ENCODE measurements at regions not wholly inside any gene's neighbourhood (a gene's known extent, or its start where the extent isn't known, plus 50 kb on each side); places are given as distances from the start of the nearest gene placed in this dataset.

- H3K36me3 ChIP-seq (ENCODE audit: control insufficient read depth, insufficient read depth, low read length), result no peaks in the 10 kb centered on the region
- no peak overlapping the region for H3K4me3 ChIP-seq (replicated peaks; ENCODE audit: low read depth, low read length)
- H3K27me3 ChIP-seq (replicated peaks; ENCODE audit: control insufficient read depth, insufficient read depth, low read length), result no peaks in the 10 kb centered on the region
- DNase-seq (ENCODE audit: extremely low read depth, insufficient read length), result no peak
- TF ChIP-seq CTCF (IDR thresholded peaks at IDR 0.05; ENCODE audit: insufficient read depth, low read length, poor library complexity, severe bottlenecking), result no peak
These were observed 84.8 kb upstream of the C1QTNF7 start for GRCh38 chr4:15343000-15343399.

- no peak for TF ChIP-seq CTCF (IDR thresholded peaks at IDR 0.05; ENCODE audit: insufficient read depth, low read length, poor library complexity, severe bottlenecking)
- Histone ChIP-seq H3K36me3 (ENCODE audit: control insufficient read depth, insufficient read depth, low read length) (no peaks in the 10 kb centered on the region), H3K4me3 (replicated peaks; ENCODE audit: low read depth, low read length) (no peak overlapping the region), H3K27me3 (replicated peaks; ENCODE audit: control insufficient read depth, insufficient read depth, low read length) (no peaks in the 10 kb centered on the region)
- no peak for DNase-seq (ENCODE audit: extremely low read depth, insufficient read length)
These were observed 84.3 kb upstream of the C1QTNF7 start for GRCh38 chr4:15343581-15343980.

- no peak for TF ChIP-seq CTCF (IDR thresholded peaks at IDR 0.05; ENCODE audit: insufficient read depth, low read length, poor library complexity, severe bottlenecking)
- DNase-seq (ENCODE audit: extremely low read depth, insufficient read length), result no peak
- H3K36me3 ChIP-seq (ENCODE audit: control insufficient read depth, insufficient read depth, low read length), result no peaks in the 10 kb centered on the region
These were observed 83.8 kb upstream of the C1QTNF7 start for GRCh38 chr4:15344041-15344440.

GRCh38 chr4:15345134-15345533 is 82.7 kb upstream of the C1QTNF7 start:
- DNase-seq (ENCODE audit: extremely low read depth, insufficient read length), result no peak
- no peaks in the 10 kb centered on the region for H3K27me3 ChIP-seq (replicated peaks; ENCODE audit: control insufficient read depth, insufficient read depth, low read length)
- H3K36me3 ChIP-seq (ENCODE audit: control insufficient read depth, insufficient read depth, low read length), result no peaks in the 10 kb centered on the region
- no peak for TF ChIP-seq CTCF (IDR thresholded peaks at IDR 0.05; ENCODE audit: insufficient read depth, low read length, poor library complexity, severe bottlenecking)
- H3K4me3 ChIP-seq (replicated peaks; ENCODE audit: low read depth, low read length), result no peak overlapping the region

More at GRCh38 chr4:15344041-15344440, 83.8 kb upstream of the C1QTNF7 start:
- Histone ChIP-seq H3K27me3 (replicated peaks; ENCODE audit: control insufficient read depth, insufficient read depth, low read length) (no peaks in the 10 kb centered on the region), H3K4me3 (replicated peaks; ENCODE audit: low read depth, low read length) (no peak overlapping the region)

- Histone ChIP-seq H3K4me3 (replicated peaks; ENCODE audit: low read depth, low read length) (no peak overlapping the region), H3K27me3 (replicated peaks; ENCODE audit: control insufficient read depth, insufficient read depth, low read length) (no peaks in the 10 kb centered on the region), H3K36me3 (ENCODE audit: control insufficient read depth, insufficient read depth, low read length) (no peaks in the 10 kb centered on the region)
- no peak for DNase-seq (ENCODE audit: extremely low read depth, insufficient read length)
- no peak for TF ChIP-seq CTCF (IDR thresholded peaks at IDR 0.05; ENCODE audit: insufficient read depth, low read length, poor library complexity, severe bottlenecking)
These were observed 79.6 kb upstream of the C1QTNF7 start for GRCh38 chr4:15348236-15348635.

GRCh38 chr4:15348695-15349094 is 79.1 kb upstream of the C1QTNF7 start:
- no peak overlapping the region for H3K4me3 ChIP-seq (replicated peaks; ENCODE audit: low read depth, low read length)
- DNase-seq (ENCODE audit: extremely low read depth, insufficient read length), result no peak
- H3K27me3 ChIP-seq (replicated peaks; ENCODE audit: control insufficient read depth, insufficient read depth, low read length), result no peaks in the 10 kb centered on the region
- no peaks in the 10 kb centered on the region for H3K36me3 ChIP-seq (ENCODE audit: control insufficient read depth, insufficient read depth, low read length)
- TF ChIP-seq CTCF (IDR thresholded peaks at IDR 0.05; ENCODE audit: insufficient read depth, low read length, poor library complexity, severe bottlenecking), result no peak
